ENCODE measurements at regions not wholly inside any gene's neighbourhood (a gene's known extent, or its start where the extent isn't known, plus 50 kb on each side); places are given as distances from the start of the nearest gene placed in this dataset.

DNA sequence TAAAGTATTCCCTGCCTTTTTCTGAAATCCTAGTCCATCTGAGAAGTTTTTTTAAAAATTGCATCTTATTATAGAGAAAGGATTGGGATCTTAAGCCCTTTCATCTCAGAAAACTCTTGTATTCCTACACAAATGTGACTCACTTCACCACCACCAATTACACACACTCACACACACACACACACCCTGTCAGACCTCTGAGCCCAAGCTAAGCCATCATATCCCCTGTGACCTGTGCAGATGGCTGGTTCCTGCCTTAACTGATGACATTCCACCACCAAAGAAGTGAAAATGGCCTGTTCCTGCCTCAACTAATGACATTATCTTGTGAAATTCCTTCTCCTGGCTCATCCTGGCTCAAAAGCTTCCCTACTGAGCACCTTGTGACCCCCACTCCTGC lies 1181.9 kb downstream of the ROBO2 start:
- no peaks in the 10 kb centered on the region for H3K27me3 ChIP-seq (ENCODE audit: control insufficient read depth in 2 of 2, insufficient read depth in 2 of 2, low read length in 2 of 2)
- no peaks in the 10 kb centered on the region for H4K20me1 ChIP-seq (ENCODE audit: insufficient read depth, low read length)
- no peak overlapping the region for H3K4me3 ChIP-seq (replicated peaks in 1 of 3; ENCODE audit: low read depth in 2 of 3, low read length in 3 of 3)
- no peak overlapping the region for H3K9ac ChIP-seq (ENCODE audit: insufficient read depth, low read length, poor library complexity, severe bottlenecking)
- Mint-ChIP-seq H3K27ac (no peak overlapping the region), H3K27me3 (ENCODE audit: low read depth in 3 of 3) (peaks cover 0 to 3% (median 1%) of the 10 kb centered on the region in 3 donors), H3K4me3 (no peak overlapping the region), H3K4me1 (no peaks in the 10 kb centered on the region), H3K9me3 (peaks cover 0 to 8% (median 2%) of the 10 kb centered on the region in 7 donors), H3K36me3 (no peaks in the 10 kb centered on the region)
- TF ChIP-seq, protein P1, sequence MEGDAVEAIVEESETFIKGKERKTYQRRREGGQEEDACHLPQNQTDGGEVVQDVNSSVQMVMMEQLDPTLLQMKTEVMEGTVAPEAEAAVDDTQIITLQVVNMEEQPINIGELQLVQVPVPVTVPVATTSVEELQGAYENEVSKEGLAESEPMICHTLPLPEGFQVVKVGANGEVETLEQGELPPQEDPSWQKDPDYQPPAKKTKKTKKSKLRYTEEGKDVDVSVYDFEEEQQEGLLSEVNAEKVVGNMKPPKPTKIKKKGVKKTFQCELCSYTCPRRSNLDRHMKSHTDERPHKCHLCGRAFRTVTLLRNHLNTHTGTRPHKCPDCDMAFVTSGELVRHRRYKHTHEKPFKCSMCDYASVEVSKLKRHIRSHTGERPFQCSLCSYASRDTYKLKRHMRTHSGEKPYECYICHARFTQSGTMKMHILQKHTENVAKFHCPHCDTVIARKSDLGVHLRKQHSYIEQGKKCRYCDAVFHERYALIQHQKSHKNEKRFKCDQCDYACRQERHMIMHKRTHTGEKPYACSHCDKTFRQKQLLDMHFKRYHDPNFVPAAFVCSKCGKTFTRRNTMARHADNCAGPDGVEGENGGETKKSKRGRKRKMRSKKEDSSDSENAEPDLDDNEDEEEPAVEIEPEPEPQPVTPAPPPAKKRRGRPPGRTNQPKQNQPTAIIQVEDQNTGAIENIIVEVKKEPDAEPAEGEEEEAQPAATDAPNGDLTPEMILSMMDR (IDR thresholded peaks at IDR 0.05): no peak
- no peak overlapping the region for H2AFZ ChIP-seq (ENCODE audit: insufficient read depth, low read depth, low read length, poor library complexity, severe bottlenecking)
- DNase-seq: no peak
- H3K79me2 ChIP-seq (ENCODE audit: insufficient read depth, low read length): no peaks in the 10 kb centered on the region
- H3K4me2 ChIP-seq (replicated peaks; ENCODE audit: extremely low read depth, low read length, poor library complexity, severe bottlenecking): no peak overlapping the region
- intact Hi-C loops (cut with micrococcal nuclease): no loop called here
- H3K36me3 ChIP-seq (replicated peaks in 1 of 2; ENCODE audit: control insufficient read depth in 1 of 2, insufficient read depth in 2 of 2, low read length in 2 of 2): no peaks in the 10 kb centered on the region
- no peaks in the 10 kb centered on the region for H3K4me1 ChIP-seq (ENCODE audit: control insufficient read depth in 1 of 2, insufficient read depth in 2 of 2, low read length in 2 of 2)
- H3K27ac ChIP-seq (ENCODE audit: low read depth in 1 of 2, low read length in 2 of 2): no peak overlapping the region
- no peaks in the 10 kb centered on the region for H3K9me3 ChIP-seq (replicated peaks in 1 of 2; ENCODE audit: control insufficient read depth in 1 of 2, insufficient read depth in 1 of 2, low read length in 2 of 2)

DNA sequence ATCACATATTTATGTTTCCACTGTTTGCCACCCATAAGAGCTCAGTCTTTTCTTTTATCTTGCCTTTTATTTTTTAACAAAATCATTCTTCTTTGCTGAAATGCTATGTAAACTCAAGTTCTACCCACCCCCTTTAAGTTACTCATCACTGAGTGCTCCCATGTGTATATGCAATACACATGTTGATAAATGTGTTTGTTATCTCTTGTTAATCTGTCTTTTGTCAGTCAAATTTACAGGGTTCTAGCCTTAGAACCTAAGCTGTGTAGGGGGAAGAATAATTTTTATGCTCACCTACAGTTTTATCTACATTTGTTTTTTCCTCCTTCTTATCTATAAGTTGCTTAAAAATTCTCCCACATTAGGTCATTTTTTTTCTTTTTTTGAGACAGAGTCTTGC lies 1195.9 kb downstream of the ROBO2 start:
- intact Hi-C loops (cut with micrococcal nuclease): no loop called here
- Histone ChIP-seq H3K36me3 (replicated peaks in 1 of 2; ENCODE audit: control insufficient read depth in 1 of 2, insufficient read depth in 2 of 2, low read length in 2 of 2) (no peaks in the 10 kb centered on the region), H3K4me1 (ENCODE audit: control insufficient read depth in 1 of 2, insufficient read depth in 2 of 2, low read length in 2 of 2) (no peaks in the 10 kb centered on the region), H3K27ac (ENCODE audit: low read depth in 1 of 2, low read length in 2 of 2) (no peak overlapping the region), H3K27me3 (ENCODE audit: control insufficient read depth in 2 of 2, insufficient read depth in 2 of 2, low read length in 2 of 2) (no peaks in the 10 kb centered on the region), H3K9me3 (replicated peaks in 1 of 2; ENCODE audit: control insufficient read depth in 1 of 2, insufficient read depth in 1 of 2, low read length in 2 of 2) (peaks cover 16 to 17% of the 10 kb centered on the region in 2 donors), H4K20me1 (ENCODE audit: insufficient read depth, low read length) (no peaks in the 10 kb centered on the region), H2AFZ (ENCODE audit: insufficient read depth, low read depth, low read length, poor library complexity, severe bottlenecking) (no peak overlapping the region), H3K4me2 (replicated peaks; ENCODE audit: extremely low read depth, low read length, poor library complexity, severe bottlenecking) (no peak overlapping the region), H3K79me2 (ENCODE audit: insufficient read depth, low read length) (no peaks in the 10 kb centered on the region), H3K9ac (ENCODE audit: insufficient read depth, low read length, poor library complexity, severe bottlenecking) (no peak overlapping the region), H3K4me3 (replicated peaks in 1 of 3; ENCODE audit: low read depth in 2 of 3, low read length in 3 of 3) (no peak overlapping the region)
- H3K27me3 Mint-ChIP-seq (ENCODE audit: low read depth in 3 of 3): no peaks in the 10 kb centered on the region
- H3K27ac Mint-ChIP-seq: no peak overlapping the region
- TF ChIP-seq, protein P1 (IDR thresholded peaks at IDR 0.05): no peak
- no peak for DNase-seq
- H3K9me3 Mint-ChIP-seq: peaks cover under 1 to 8% (median 4%) of the 10 kb centered on the region in 7 donors
- no peak overlapping the region for H3K4me3 Mint-ChIP-seq
- no peaks in the 10 kb centered on the region for H3K36me3 Mint-ChIP-seq
- no peaks in the 10 kb centered on the region for H3K4me1 Mint-ChIP-seq

All from CD14-positive monocyte (primary cell).